B cell (primary cell): ENCODE measurements at regions not wholly inside any gene's neighbourhood (a gene's known extent, or its start where the extent isn't known, plus 50 kb on each side); places are given as distances from the start of the nearest gene placed in this dataset.

ENCODE experiments used
- ATAC-seq: fragments of 200-7000 bp; cut with Tn5 transposase; one replicate; pipeline ENCODE4 v1.10.0; 2021; ENCODE audit warnings: low read depth, mild to moderate bottlenecking, moderate number of reproducible peaks, moderate library complexity
- CTCF ChIA-PET: fragments of 350-600 bp; sonication (Branson Sonifier 250); formaldehyde crosslinking; loops from one replicate; lab custom pipeline; 2021; ENCODE audit warnings: antibody characterized with exemption, inconsistent platforms; lab: Charles Lee
- POLR2A ChIA-PET: fragments of 350-600 bp; sonication (Branson Sonifier 250); formaldehyde crosslinking; loops from one replicate; lab custom pipeline; 2021; ENCODE audit warnings: antibody characterized with exemption; lab: Charles Lee
- DNase-seq: peaks from one replicate; pipeline ENCODE4 v3.0.0; 2013
- H2AFZ ChIP-seq: 2 replicates; pipeline ENCODE4 v1.6.1; 2012; ENCODE audit warnings: mild to moderate bottlenecking, low read depth, low read length; ENCODE audit not compliant: insufficient read depth, poor library complexity, severe bottlenecking
- H3K27ac ChIP-seq, 2 donors: 1 replicate in 1 of 2; 2 replicates in 1 of 2; pipeline ENCODE4 v1.5.1; 2012 to 2013; ENCODE audit warnings: low read length in 2 of 2, mild to moderate bottlenecking in 2 of 2, moderate library complexity in 1 of 2
- H3K27me3 ChIP-seq, 4 experiments: fragments of 200-600 bp in 1 of 4; sonication (generic) in 1 of 4; replicated peaks in 1 of 4; 1 replicate in 2 of 4; 2 replicates in 2 of 4; pipeline versions ENCODE4 v1.6.1 to v1.7.0; 2013 to 2016; ENCODE audit warnings: low read length in 3 of 4, mild to moderate bottlenecking in 2 of 4, mixed read lengths in 1 of 4, moderate library complexity in 1 of 4; ENCODE audit not compliant: insufficient read depth in 4 of 4, control insufficient read depth in 3 of 4; ENCODE audit errors: control extremely low read depth in 1 of 4
- H3K36me3 ChIP-seq, 2 experiments: replicated peaks in 1 of 2; 1 replicate in 1 of 2; 2 replicates in 1 of 2; pipeline versions ENCODE4 v1.6.1 to v1.7.1; 2013; ENCODE audit warnings: low read length in 1 of 2; ENCODE audit not compliant: insufficient read depth in 2 of 2, control insufficient read depth in 1 of 2; ENCODE audit errors: control extremely low read depth in 1 of 2, extremely low read depth in 1 of 2
- H3K4me1 ChIP-seq, 2 donors: fragments of 200-600 bp in 1 of 2; sonication (generic) in 1 of 2; 1 replicate in 1 of 2; 2 replicates in 1 of 2; pipeline versions ENCODE4 v1.5.1 to v1.6.1; 2013 to 2017; ENCODE audit warnings: low read length in 2 of 2; ENCODE audit not compliant: control insufficient read depth in 2 of 2, insufficient read depth in 2 of 2
- H3K4me2 ChIP-seq: replicated peaks from 2 replicates; pipeline ENCODE3; 2012; ENCODE audit warnings: mild to moderate bottlenecking, low read depth, low read length; ENCODE audit not compliant: poor library complexity, severe bottlenecking
- H3K4me3 ChIP-seq, 5 experiments: fragments of 200-600 bp in 1 of 5; sonication (generic) in 1 of 5; 1 replicate in 3 of 5; 2 replicates in 2 of 5; pipeline versions ENCODE4 v1.5.1 to v1.7.0; 2011 to 2016; ENCODE audit warnings: low read length in 4 of 5, mild to moderate bottlenecking in 4 of 5, low read depth in 2 of 5, control low read depth in 1 of 5, moderate library complexity in 1 of 5; ENCODE audit not compliant: insufficient read depth in 1 of 5; ENCODE audit errors: control extremely low read depth in 1 of 5, extremely low read depth in 1 of 5
- H3K79me2 ChIP-seq: fragments of 200-600 bp; sonication (generic); one replicate; pipeline ENCODE4 v1.6.0; 2016; ENCODE audit warnings: low read length; ENCODE audit not compliant: control insufficient read depth, insufficient read depth
- H3K9ac ChIP-seq: fragments of 200-600 bp; sonication (generic); 2 replicates; pipeline ENCODE4 v1.6.1; 2017; ENCODE audit warnings: mild to moderate bottlenecking, low read length, moderate library complexity
- H3K9me3 ChIP-seq, 3 donors: one replicate each; pipeline versions ENCODE4 v1.6.1 to v1.7.1; 2013; ENCODE audit warnings: low read length in 2 of 3; ENCODE audit not compliant: control insufficient read depth in 2 of 3, insufficient read depth in 1 of 3; ENCODE audit errors: control extremely low read depth in 1 of 3
- H4K20me1 ChIP-seq: 2 replicates; pipeline ENCODE4 v1.6.0; 2012; ENCODE audit warnings: mild to moderate bottlenecking, low read length; ENCODE audit not compliant: insufficient read depth, control insufficient read depth, poor library complexity, severe bottlenecking
- H3K27ac Mint-ChIP-seq: one replicate; pipeline ENCODE4 v1.8.0; 2021; ENCODE audit warnings: mixed read lengths
- H3K27me3 Mint-ChIP-seq: one replicate; pipeline ENCODE4 v1.8.0; 2021; ENCODE audit warnings: mixed read lengths
- H3K4me1 Mint-ChIP-seq: one replicate; pipeline ENCODE4 v1.8.0; 2021; ENCODE audit warnings: mixed read lengths
- H3K4me3 Mint-ChIP-seq: one replicate; pipeline ENCODE4 v1.8.0; 2021; ENCODE audit warnings: mixed read lengths
- H3K9me3 Mint-ChIP-seq: one replicate; pipeline ENCODE4 v1.8.0; 2022; ENCODE audit warnings: mixed read lengths; ENCODE audit not compliant: insufficient read depth
- CTCF ChIP-seq: fragments of 200-600 bp; IDR thresholded peaks from one replicate; pipeline ENCODE4 v1.8.0; 2022; ENCODE audit warnings: antibody characterized with exemption, mild to moderate bottlenecking
- EZH2 ChIP-seq: IDR thresholded peaks from 2 replicates; pipeline ENCODE4 v1.6.1; 2012; ENCODE audit warnings: borderline replicate concordance, low read depth, mild to moderate bottlenecking, moderate library complexity, low read length; ENCODE audit not compliant: insufficient read depth, poor library complexity, severe bottlenecking
- whole genome bisulfite sequencing: methylation state at CpG from one replicate; pipeline ENCODE4 v1.1.5; 2013; ENCODE audit warnings: missing lambda C conversion rate; ENCODE audit not compliant: insufficient coverage; 5-methylcytosine and 5-hydroxymethylcytosine counted together
- intact Hi-C: fragments of 100-400 bp; cut with micrococcal nuclease; formaldehyde crosslinking; loops from one replicate; pipeline ENCODE4 v1.10.0; 2022

DNA sequence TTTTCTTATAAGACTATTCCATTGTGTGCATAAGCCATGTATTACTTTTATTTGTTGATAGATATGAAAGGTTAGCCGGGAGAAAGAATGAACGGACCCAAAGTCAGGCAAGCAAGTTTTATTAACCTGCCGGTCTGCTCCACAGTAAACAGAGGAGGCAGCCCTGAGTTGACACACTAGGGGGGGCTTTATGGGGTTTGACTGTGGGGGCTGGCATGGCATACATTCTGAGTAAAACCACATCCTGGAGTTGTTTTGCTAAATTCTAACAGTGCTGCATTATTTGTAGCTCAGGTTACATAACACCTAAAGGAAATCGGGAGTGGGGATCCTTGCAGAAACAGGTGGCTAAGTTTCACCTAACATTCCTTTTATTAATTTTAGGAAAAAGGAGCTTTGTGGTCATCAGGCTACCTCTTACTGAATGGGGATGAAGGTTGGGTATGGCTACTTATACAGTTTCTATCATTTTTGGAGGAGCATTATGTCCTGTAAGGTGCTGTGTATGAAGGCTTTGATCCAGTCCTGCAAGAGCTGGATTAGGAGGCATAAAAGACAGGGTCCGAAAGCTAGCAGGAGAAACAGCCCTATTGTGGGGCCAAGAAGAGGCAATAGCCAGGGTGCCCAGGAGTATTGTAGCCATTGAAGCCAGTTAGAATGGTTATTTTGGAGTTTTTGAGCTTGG is 107.4 kb upstream of the USP9Y start:
- no peaks in the 10 kb centered on the region for H3K27me3 Mint-ChIP-seq
- H3K9me3 Mint-ChIP-seq, result no peaks in the 10 kb centered on the region
- Histone ChIP-seq H3K27ac (no peak overlapping the region), H4K20me1 (no peaks in the 10 kb centered on the region), H3K27me3 (no peaks in the 10 kb centered on the region), H3K36me3 (no peaks in the 10 kb centered on the region), H3K4me2 (no peak overlapping the region), H3K4me1 (peaks cover 0 to 3% of the 10 kb centered on the region in 2 donors), H3K4me3 (no peak overlapping the region), H2AFZ (no peak overlapping the region), H3K9ac (no peak overlapping the region), H3K79me2 (no peaks in the 10 kb centered on the region), H3K9me3 (no peaks in the 10 kb centered on the region)
- POLR2A ChIA-PET, result no interaction called here
- intact Hi-C loops, result no loop called here
- CTCF ChIA-PET, result no interaction called here
- TF ChIP-seq EZH2, result no peak
- H3K27ac Mint-ChIP-seq, result no peak overlapping the region
- ATAC-seq (no peak), DNase-seq (no peak)
- H3K4me1 Mint-ChIP-seq, result peaks cover 9% of the 10 kb centered on the region
- no CpG with 5 or more reads among the region's 5 CpGs for WGBS
- H3K4me3 Mint-ChIP-seq, result no peak overlapping the region

DNA sequence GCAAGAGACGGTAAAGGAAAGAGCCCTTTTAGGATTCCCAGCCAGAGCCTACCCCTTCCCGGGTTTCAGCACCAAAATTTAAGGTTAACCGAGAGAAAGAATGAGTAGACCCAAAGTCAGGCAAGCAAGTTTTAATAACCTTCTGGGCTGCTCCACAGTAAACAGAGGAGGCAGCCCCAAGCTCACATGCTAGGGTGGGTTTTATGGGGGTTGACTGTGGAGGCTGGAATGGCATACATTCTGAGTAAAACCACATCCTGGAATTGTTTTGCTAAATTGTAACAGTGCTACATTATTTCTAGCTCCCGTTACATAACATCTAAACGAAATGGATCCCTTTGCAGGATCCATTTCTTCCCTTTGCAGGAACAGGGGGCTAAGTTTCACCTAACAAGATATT is 102.2 kb upstream of the USP9Y start:
- no peak overlapping the region for H3K27ac Mint-ChIP-seq
- H3K4me3 Mint-ChIP-seq, result no peak overlapping the region

More for the DNA sequence above, 102.2 kb upstream of the USP9Y start:
- H3K4me3 ChIP-seq, result no peak overlapping the region
- peaks cover 2% of the 10 kb centered on the region for H3K4me1 Mint-ChIP-seq
- H4K20me1 ChIP-seq, result no peaks in the 10 kb centered on the region
- DNase-seq (no peak), ATAC-seq (no peak)
- no peak overlapping the region for H2AFZ ChIP-seq
- H3K27me3 Mint-ChIP-seq, result no peaks in the 10 kb centered on the region
- intact Hi-C loops, result no loop called here
- no peak overlapping the region for H3K27ac ChIP-seq
- H3K36me3 ChIP-seq, result no peaks in the 10 kb centered on the region
- ChIA-PET CTCF (no interaction called here), POLR2A (no interaction called here)
- no peaks in the 10 kb centered on the region for H3K9me3 ChIP-seq
- no peak overlapping the region for H3K4me2 ChIP-seq
- no peaks in the 10 kb centered on the region for H3K27me3 ChIP-seq
- no peaks in the 10 kb centered on the region for H3K79me2 ChIP-seq
- no peak overlapping the region for H3K9ac ChIP-seq
- H3K9me3 Mint-ChIP-seq, result no peaks in the 10 kb centered on the region
- WGBS, result no CpG with 5 or more reads among the region's 5 CpGs
- TF ChIP-seq CTCF (no peak), EZH2 (no peak)
- H3K4me1 ChIP-seq, result peaks cover 0 to 3% of the 10 kb centered on the region in 2 donors
